OCI-LY7 (cell line): ENCODE measurements at regions not wholly inside any gene's neighbourhood (a gene's known extent, or its start where the extent isn't known, plus 50 kb on each side); places are given as distances from the start of the nearest gene placed in this dataset.

ENCODE experiments used
- BruUV-seq: library from RNA; stranded (reverse); fragments of 400-500 nt; replicated peaks from 2 replicates; lab custom pipeline; 2021; lab: Mats Ljungman, UMichigan
- CTCF ChIA-PET: fragments of 300-600 bp; sonication (Branson Sonifier 250); formaldehyde crosslinking; loops from one replicate; lab custom pipeline; 2022; ENCODE audit warnings: antibody characterized with exemption; ENCODE audit not compliant: unreplicated experiment; lab: Charles Lee
- POLR2A ChIA-PET: fragments of 300-600 bp; sonication (Branson Sonifier 250); formaldehyde crosslinking; loops from one replicate; lab custom pipeline; 2022; ENCODE audit warnings: antibody characterized with exemption; lab: Charles Lee
- DNase-seq: peaks from one replicate; pipeline ENCODE4 v3.0.0-alpha.2; 2015; ENCODE audit warnings: low spot score
- H2AFZ ChIP-seq: fragments of 200-600 bp; sonication (generic), shearing (Covaris generic); 2 replicates; pipeline ENCODE4 v1.6.1; 2014; ENCODE audit warnings: mild to moderate bottlenecking, antibody characterized with exemption, low read length, moderate library complexity
- H3K27ac ChIP-seq: fragments of 200-600 bp; sonication (generic); 2 replicates; pipeline ENCODE4 v1.5.1; 2014; ENCODE audit warnings: mixed run types, low read depth, mild to moderate bottlenecking, moderate library complexity, low read length, inconsistent platforms; ENCODE audit not compliant: poor library complexity, severe bottlenecking
- H3K36me3 ChIP-seq: fragments of 200-600 bp; sonication (generic); 2 replicates; pipeline ENCODE4 v1.6.1; 2014; ENCODE audit warnings: mild to moderate bottlenecking, antibody characterized with exemption, low read length, moderate library complexity, mixed read lengths; ENCODE audit not compliant: insufficient read depth
- H3K4me1 ChIP-seq: fragments of 200-600 bp; sonication (generic); 2 replicates; pipeline ENCODE4 v1.5.1; 2014; ENCODE audit warnings: mild to moderate bottlenecking, low read length; ENCODE audit not compliant: insufficient read depth, poor library complexity, severe bottlenecking
- H3K4me2 ChIP-seq: fragments of 200-600 bp; sonication (generic); 2 replicates; pipeline ENCODE4 v1.6.1; 2014; ENCODE audit warnings: mild to moderate bottlenecking, low read length
- H3K4me3 ChIP-seq: fragments of 200-600 bp; sonication (generic); 2 replicates; pipeline ENCODE4 v1.5.1; 2014; ENCODE audit warnings: mild to moderate bottlenecking, low read depth, low read length; ENCODE audit not compliant: poor library complexity, severe bottlenecking
- H3K79me2 ChIP-seq: fragments of 200-600 bp; sonication (generic); 2 replicates; pipeline ENCODE4 v1.6.1; 2016; ENCODE audit warnings: low read depth, mild to moderate bottlenecking, low read length, moderate library complexity, mixed read lengths; ENCODE audit not compliant: insufficient read depth
- H3K9me2 ChIP-seq: fragments of 200-600 bp; sonication (generic); 2 replicates; pipeline ENCODE4 v1.6.1; 2016; ENCODE audit warnings: mild to moderate bottlenecking, low read length, mixed read lengths; ENCODE audit not compliant: insufficient read depth
- H3K9me3 ChIP-seq: fragments of 200-600 bp; sonication (generic); 2 replicates; pipeline ENCODE4 v1.6.1; 2014; ENCODE audit warnings: mild to moderate bottlenecking, mixed run types, low read length, mixed read lengths
- H4K20me1 ChIP-seq: fragments of 200-600 bp; sonication (generic); 2 replicates; pipeline ENCODE4 v1.6.1; 2014; ENCODE audit warnings: mild to moderate bottlenecking, antibody characterized with exemption, low read length, moderate library complexity, mixed read lengths; ENCODE audit not compliant: insufficient read depth
- CTCF ChIP-seq: fragments of 200-600 bp; sonication (generic); conservative IDR thresholded peaks from 2 replicates; pipeline ENCODE4 v1.5.1; 2014; ENCODE audit warnings: mild to moderate bottlenecking, antibody characterized with exemption, low read length, moderate library complexity, mixed read lengths
- EZH2phosphoT487 ChIP-seq: fragments of 200-600 bp; sonication (generic); IDR thresholded peaks from 2 replicates; pipeline ENCODE4 v1.6.1; 2018; ENCODE audit warnings: low read depth, borderline replicate concordance, mild to moderate bottlenecking, mixed run types, antibody characterized with exemption, low read length, moderate library complexity, mixed read lengths
- intact Hi-C: fragments of 100-400 bp; cut with micrococcal nuclease; formaldehyde crosslinking; loops from one replicate; pipeline ENCODE4 v1.10.0; 2022; ENCODE audit not compliant: unreplicated experiment

GRCh38 chr21:16187603-16188301, 458.0 kb downstream of the USP25 start:
- no peaks in the 10 kb centered on the region for H4K20me1 ChIP-seq
- no peak for TF ChIP-seq CTCF
- no peak for TF ChIP-seq EZH2phosphoT487
- POLR2A ChIA-PET, result interaction anchor here (0.6 to 1.0 kb wide), 2 partner anchors 70 to 103 kb away, joined by 3 read pairs; no protein-coding TSS in a partner anchor
- H3K4me2 ChIP-seq, result no peak overlapping the region
- BruUV-seq, result no TSS peak
- no peaks in the 10 kb centered on the region for H3K79me2 ChIP-seq
- no peaks in the 10 kb centered on the region for H3K9me3 ChIP-seq
- no peak overlapping the region for H3K4me3 ChIP-seq
- CTCF ChIA-PET, result no interaction called here
- H3K4me1 ChIP-seq, result no peaks in the 10 kb centered on the region
- H3K9me2 ChIP-seq, result no peaks in the 10 kb centered on the region
- no peak overlapping the region for H3K27ac ChIP-seq
- intact Hi-C loops, result no loop called here
- no peak for DNase-seq
- no peak overlapping the region for H2AFZ ChIP-seq
- H3K36me3 ChIP-seq, result no peaks in the 10 kb centered on the region

GRCh38 chr21:16192902-16193301, 463.1 kb downstream of the USP25 start:
- no peaks in the 10 kb centered on the region for H3K9me2 ChIP-seq
- DNase-seq, result no peak
- no peaks in the 10 kb centered on the region for H3K36me3 ChIP-seq
- H3K4me1 ChIP-seq, result no peaks in the 10 kb centered on the region
- H3K4me2 ChIP-seq, result no peak overlapping the region
- ChIA-PET CTCF (no interaction called here), POLR2A (interaction anchor here (0.5 kb wide), 1 partner anchor 20 kb away, joined by 5 read pairs; no protein-coding TSS in a partner anchor)
- H4K20me1 ChIP-seq, result no peaks in the 10 kb centered on the region
- no peaks in the 10 kb centered on the region for H3K9me3 ChIP-seq
- intact Hi-C loops, result no loop called here
- TF ChIP-seq EZH2phosphoT487, result no peak
- no peak for TF ChIP-seq CTCF
- no peak overlapping the region for H3K27ac ChIP-seq
- BruUV-seq, result no TSS peak
- H3K79me2 ChIP-seq, result no peaks in the 10 kb centered on the region
- no peak overlapping the region for H3K4me3 ChIP-seq
- H2AFZ ChIP-seq, result no peak overlapping the region

- Histone ChIP-seq H3K36me3 (no peaks in the 10 kb centered on the region), H3K4me3 (no peak overlapping the region), H2AFZ (no peak overlapping the region), H3K9me3 (no peaks in the 10 kb centered on the region), H3K4me1 (no peaks in the 10 kb centered on the region), H4K20me1 (no peaks in the 10 kb centered on the region), H3K9me2 (no peaks in the 10 kb centered on the region), H3K27ac (no peak overlapping the region), H3K4me2 (no peak overlapping the region), H3K79me2 (no peaks in the 10 kb centered on the region)
- no peak for TF ChIP-seq EZH2phosphoT487
- no peak for TF ChIP-seq CTCF
- ChIA-PET POLR2A (interaction anchor here (0.5 to 1.0 kb wide), 6 partner anchors 17 to 385 kb away, joined by 3 to 5 read pairs (median 4); no protein-coding TSS in a partner anchor), CTCF (no interaction called here)
- no peak for DNase-seq
- BruUV-seq, result no TSS peak
- intact Hi-C loops, result no loop called here
Observed at GRCh38 chr21:16193496-16194094, 463.8 kb downstream of the USP25 start.
